GM23248 (cell line): ENCODE measurements at regions not wholly inside any gene's neighbourhood (a gene's known extent, or its start where the extent isn't known, plus 50 kb on each side); places are given as distances from the start of the nearest gene placed in this dataset.

ENCODE experiments used
- EZH2 ChIP-seq: fragments of 200-600 bp; sonication (generic); IDR thresholded peaks from 2 replicates; pipeline ENCODE4 v1.6.1; 2018; ENCODE audit warnings: antibody characterized with exemption, mild to moderate bottlenecking; ENCODE audit not compliant: insufficient read depth, poor library complexity, severe bottlenecking
- EZH2phosphoT487 ChIP-seq: fragments of 200-600 bp; sonication (generic); IDR thresholded peaks from 2 replicates; pipeline ENCODE4 v1.6.1; 2018; ENCODE audit warnings: antibody characterized with exemption, moderate library complexity, mild to moderate bottlenecking, low read depth; ENCODE audit not compliant: insufficient read depth

DNA sequence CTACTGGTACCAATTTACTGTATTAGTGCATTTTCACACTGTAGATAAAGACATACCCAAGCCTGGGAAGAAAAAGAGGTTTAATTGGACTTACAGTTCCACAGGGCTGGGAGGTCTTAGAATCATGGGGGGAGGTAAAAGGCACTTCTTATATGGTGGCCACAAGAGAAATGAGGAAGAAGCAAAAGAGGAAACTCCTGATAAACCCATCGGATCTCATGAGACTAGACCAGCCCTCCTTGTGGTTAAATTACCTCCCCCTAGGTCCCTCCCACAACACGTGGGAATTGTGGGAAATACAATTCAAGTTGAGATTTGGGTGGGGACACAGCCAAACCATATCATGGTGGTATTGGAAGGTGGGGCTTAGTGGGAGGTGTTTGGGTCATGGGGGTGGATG is 56.5 kb upstream of the SPDL1 start:
- TF ChIP-seq EZH2 (no peak), EZH2phosphoT487 (no peak)
